Activated CD4-positive, alpha-beta memory T cell treated with anti-CD3 and anti-CD28 coated beads, Interleukin-2, amount 10 ng/mL, durations not matched to agents 7 days and 5 days (primary cell): ENCODE measurements at regions not wholly inside any gene's neighbourhood (a gene's known extent, or its start where the extent isn't known, plus 50 kb on each side); places are given as distances from the start of the nearest gene placed in this dataset.
"Not testable (repeated sequence)": the region's sequence is repeated elsewhere in the genome, so short reads cannot be mapped to it uniquely, and the experiment has no call there.

Source experiments
- CTCF ChIA-PET: fragments of 350-600 bp; sonication (Branson Sonifier 250); formaldehyde crosslinking; loops from one replicate; lab custom pipeline; 2021; ENCODE audit warnings: antibody characterized with exemption, inconsistent platforms; lab: Charles Lee
- POLR2A ChIA-PET: fragments of 350-600 bp; sonication (Branson Sonifier 250); formaldehyde crosslinking; loops from one replicate; lab custom pipeline; 2021; ENCODE audit warnings: antibody characterized with exemption; lab: Charles Lee
- DNase-seq: peaks from one replicate; pipeline ENCODE4 v3.0.0-alpha.2; 2020
- H3K27ac Mint-ChIP-seq: one replicate; pipeline ENCODE4 v1.8.0; 2021; ENCODE audit warnings: mild to moderate bottlenecking, mixed read lengths
- H3K27me3 Mint-ChIP-seq: one replicate; pipeline ENCODE4 v1.8.0; 2021; ENCODE audit warnings: mixed read lengths
- H3K36me3 Mint-ChIP-seq: one replicate; pipeline ENCODE4 v1.8.0; 2021; ENCODE audit warnings: low read depth, mixed read lengths
- H3K4me1 Mint-ChIP-seq: one replicate; pipeline ENCODE4 v1.8.0; 2021; ENCODE audit warnings: mixed read lengths
- H3K4me3 Mint-ChIP-seq: one replicate; pipeline ENCODE4 v1.8.0; 2021; ENCODE audit warnings: mild to moderate bottlenecking, mixed read lengths
- H3K9me3 Mint-ChIP-seq: one replicate; pipeline ENCODE4 v1.8.0; 2021; ENCODE audit warnings: mixed read lengths

DNA sequence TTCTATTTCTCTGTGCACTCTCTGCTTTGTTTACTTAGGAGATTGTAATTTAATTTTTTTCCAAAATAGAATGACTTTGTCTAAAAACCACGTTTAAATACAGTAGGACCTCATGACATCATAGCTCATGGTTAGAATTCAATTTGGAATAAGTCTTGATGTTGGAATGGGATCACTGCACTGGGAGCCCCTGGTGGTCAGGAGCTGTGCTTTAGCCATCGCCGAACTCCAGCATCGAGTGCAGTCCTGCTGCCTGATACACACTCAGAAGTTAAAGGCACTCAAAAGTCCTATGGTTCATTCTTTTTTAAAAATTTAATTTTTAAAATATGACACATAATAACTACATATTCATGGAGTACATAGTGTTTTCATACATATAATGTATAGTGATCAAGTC lies 75.1 kb downstream of the TEX35 start:
- Mint-ChIP-seq H3K36me3 (no peaks in the 10 kb centered on the region), H3K9me3 (no peaks in the 10 kb centered on the region), H3K4me3 (no peak overlapping the region), H3K27ac (no peak overlapping the region), H3K4me1 (no peaks in the 10 kb centered on the region), H3K27me3 (peaks cover 12% of the 10 kb centered on the region)
- DNase-seq, result no peak
- ChIA-PET CTCF (no interaction called here), POLR2A (no interaction called here)

DNA sequence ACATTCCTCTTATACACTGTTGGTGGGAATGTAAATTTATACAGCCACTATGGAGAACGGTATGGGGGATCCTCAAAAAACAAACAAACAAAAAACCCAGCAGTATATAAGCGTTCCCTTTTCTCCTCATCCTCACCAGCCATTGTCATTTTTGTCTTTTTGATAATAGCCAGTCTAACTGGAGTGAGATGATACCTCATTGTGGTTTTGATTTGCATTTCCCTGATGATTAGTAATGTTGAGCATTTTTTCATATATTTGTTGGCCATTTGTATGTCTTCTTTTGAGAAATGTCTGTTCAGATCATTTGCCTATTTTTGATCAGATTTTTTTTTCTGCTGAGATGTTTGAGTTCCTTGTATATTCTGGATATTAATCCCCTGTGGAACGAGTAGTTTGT lies 76.1 kb downstream of the TEX35 start:
- H3K36me3 Mint-ChIP-seq, H3K9me3 Mint-ChIP-seq, H3K27ac Mint-ChIP-seq, H3K4me3 Mint-ChIP-seq, DNase-seq, CTCF ChIA-PET, H3K4me1 Mint-ChIP-seq, POLR2A ChIA-PET: not testable (repeated sequence)
- H3K27me3 Mint-ChIP-seq, result peaks cover 12% of the 10 kb centered on the region

DNA sequence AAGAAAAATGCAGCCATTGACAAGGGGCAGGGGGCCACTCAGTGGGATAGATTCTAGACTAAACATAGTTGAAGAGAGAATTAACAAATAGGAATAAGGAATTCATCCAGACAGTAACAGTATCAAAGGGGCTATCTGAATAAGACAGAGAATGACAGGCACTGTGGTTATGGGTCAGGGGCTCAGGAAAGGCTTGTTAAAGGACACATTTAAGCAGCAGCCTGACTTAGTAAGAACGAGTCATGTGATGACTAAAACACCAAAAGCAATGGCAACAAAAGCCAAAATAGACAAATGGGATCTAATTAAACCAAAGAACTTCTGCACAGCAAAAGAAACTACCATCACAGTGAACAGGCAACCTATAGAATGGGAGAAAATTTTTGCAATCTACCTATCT lies 78.9 kb downstream of the TEX35 start:
- DNase-seq, H3K4me3 Mint-ChIP-seq, POLR2A ChIA-PET, H3K9me3 Mint-ChIP-seq, CTCF ChIA-PET, H3K36me3 Mint-ChIP-seq, H3K27ac Mint-ChIP-seq, H3K4me1 Mint-ChIP-seq: not testable (repeated sequence)
- H3K27me3 Mint-ChIP-seq, result peaks cover 12% of the 10 kb centered on the region

DNA sequence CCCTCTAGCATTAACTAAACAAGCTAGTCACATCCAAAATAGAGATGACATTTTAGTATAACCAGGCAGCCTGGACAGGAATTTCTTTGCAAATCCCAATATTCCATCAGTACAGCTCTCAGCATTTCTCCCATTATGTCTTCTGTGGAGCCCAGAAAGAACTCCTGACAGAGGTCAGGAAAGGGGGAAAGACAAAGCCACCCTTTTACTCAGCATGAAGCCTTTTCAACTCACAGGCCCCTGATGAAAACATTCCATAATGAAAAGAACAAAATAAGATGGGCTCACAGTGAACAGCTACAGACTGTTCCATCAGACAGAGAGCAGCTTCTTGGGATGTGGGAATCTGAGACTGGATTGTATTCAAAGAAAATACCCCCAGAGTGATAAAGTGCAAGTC lies 80.6 kb downstream of the TEX35 start:
- no peak overlapping the region for H3K27ac Mint-ChIP-seq
- ChIA-PET CTCF (no interaction called here), POLR2A (no interaction called here)
- no peak overlapping the region for H3K4me3 Mint-ChIP-seq
- H3K36me3 Mint-ChIP-seq, result no peaks in the 10 kb centered on the region
- no peaks in the 10 kb centered on the region for H3K4me1 Mint-ChIP-seq
- H3K27me3 Mint-ChIP-seq, result peaks cover 10% of the 10 kb centered on the region
- no peaks in the 10 kb centered on the region for H3K9me3 Mint-ChIP-seq
- no peak for DNase-seq

DNA sequence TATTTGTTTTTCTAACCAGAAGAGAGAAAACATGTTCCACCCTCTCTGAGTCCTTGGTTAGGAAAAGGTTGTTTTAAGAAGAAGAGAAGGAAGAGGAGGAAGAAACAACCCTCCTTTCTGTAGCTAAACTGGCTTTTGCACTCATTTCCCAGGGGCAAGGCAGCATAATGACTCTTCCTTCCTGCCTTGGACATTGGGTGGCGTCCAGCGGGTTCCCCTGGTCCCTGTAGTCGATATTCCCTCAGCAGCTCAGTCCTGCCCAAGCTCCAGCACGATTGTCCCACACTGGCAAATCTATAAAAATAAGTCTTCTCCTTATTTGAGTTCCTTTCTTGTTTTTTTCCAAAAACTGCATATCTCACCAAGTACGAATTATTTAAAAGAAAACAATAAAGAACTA lies 81.2 kb downstream of the TEX35 start:
- Mint-ChIP-seq H3K27me3 (peaks cover 7% of the 10 kb centered on the region), H3K4me3 (no peak overlapping the region), H3K9me3 (no peaks in the 10 kb centered on the region), H3K27ac (no peak overlapping the region), H3K4me1 (no peaks in the 10 kb centered on the region), H3K36me3 (no peaks in the 10 kb centered on the region)
- no peak for DNase-seq
- ChIA-PET POLR2A (no interaction called here), CTCF (no interaction called here)

DNA sequence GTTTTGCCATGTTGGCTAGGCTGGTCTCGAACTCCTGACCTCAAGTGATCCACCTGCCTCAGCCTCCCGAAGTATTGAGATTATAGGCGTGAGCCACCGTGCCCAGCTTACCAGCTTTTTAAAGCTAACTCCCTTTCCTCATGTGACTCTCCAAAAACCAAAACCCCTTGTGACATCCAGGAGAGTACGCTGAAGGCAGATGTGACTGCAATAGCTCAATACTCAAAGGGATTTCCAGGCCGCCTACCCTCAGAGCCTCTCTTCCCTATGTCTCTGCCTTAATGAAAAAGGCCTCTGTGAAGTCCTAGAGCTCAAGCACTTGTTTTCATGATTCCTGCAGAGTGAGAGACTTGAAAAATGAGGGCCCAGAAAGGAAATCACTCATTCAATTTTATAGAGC lies 82.6 kb downstream of the TEX35 start:
- Mint-ChIP-seq H3K4me3 (no peak overlapping the region), H3K4me1 (no peaks in the 10 kb centered on the region), H3K36me3 (no peaks in the 10 kb centered on the region), H3K27ac (no peak overlapping the region), H3K27me3 (peaks cover 2% of the 10 kb centered on the region), H3K9me3 (no peaks in the 10 kb centered on the region)
- DNase-seq, result no peak
- ChIA-PET POLR2A (no interaction called here), CTCF (no interaction called here)

DNA sequence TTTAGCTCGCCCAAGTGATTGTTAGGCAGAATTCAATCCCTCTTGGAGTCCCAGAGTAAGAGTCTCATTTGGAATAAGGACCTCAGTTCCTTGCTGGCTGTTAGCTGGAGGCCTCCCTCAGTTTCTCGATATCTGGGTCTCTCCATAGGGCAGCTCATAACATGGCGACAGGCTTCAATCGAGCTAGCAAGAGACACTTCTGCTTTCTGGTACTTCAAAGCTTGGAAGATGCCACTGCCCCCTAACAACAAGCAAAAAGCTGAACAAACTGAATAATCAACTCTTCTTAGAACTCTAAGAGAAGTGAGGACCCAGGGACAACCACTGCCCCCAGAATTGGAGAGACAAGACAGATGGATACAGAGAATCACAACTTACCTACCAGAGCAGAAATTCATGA lies 86.2 kb downstream of the TEX35 start:
- no peaks in the 10 kb centered on the region for H3K36me3 Mint-ChIP-seq
- no peaks in the 10 kb centered on the region for H3K4me1 Mint-ChIP-seq
- CTCF ChIA-PET, result no interaction called here
- H3K9me3 Mint-ChIP-seq, result no peaks in the 10 kb centered on the region
- no peak for DNase-seq
- no peaks in the 10 kb centered on the region for H3K27me3 Mint-ChIP-seq
- no peak overlapping the region for H3K4me3 Mint-ChIP-seq
- POLR2A ChIA-PET, result no interaction called here
- H3K27ac Mint-ChIP-seq, result no peak overlapping the region

DNA sequence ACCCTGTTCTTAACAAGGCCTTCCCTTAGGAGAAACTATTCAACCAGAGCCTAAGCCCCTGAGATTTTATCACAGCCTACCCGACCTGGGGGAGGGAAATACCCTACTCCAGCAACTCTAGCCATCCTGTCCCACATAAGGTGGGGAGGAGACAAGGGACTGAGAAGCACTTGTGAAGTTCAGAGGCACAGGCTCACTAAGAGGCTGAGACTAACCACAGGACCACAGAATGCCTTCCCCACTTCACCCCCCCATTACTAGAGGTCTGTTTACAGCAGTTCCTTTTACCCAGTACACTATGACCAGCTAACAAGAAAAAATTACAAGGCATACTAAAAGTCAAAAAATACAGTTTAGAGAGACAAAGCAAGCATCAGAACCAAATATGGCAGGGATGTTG lies 86.8 kb downstream of the TEX35 start:
- DNase-seq, result no peak
- no peaks in the 10 kb centered on the region for H3K36me3 Mint-ChIP-seq
- H3K27me3 Mint-ChIP-seq, result no peaks in the 10 kb centered on the region
- no peak overlapping the region for H3K27ac Mint-ChIP-seq
- H3K9me3 Mint-ChIP-seq, result no peaks in the 10 kb centered on the region
- CTCF ChIA-PET, result no interaction called here
- POLR2A ChIA-PET, result no interaction called here
- no peak overlapping the region for H3K4me3 Mint-ChIP-seq
- no peaks in the 10 kb centered on the region for H3K4me1 Mint-ChIP-seq

DNA sequence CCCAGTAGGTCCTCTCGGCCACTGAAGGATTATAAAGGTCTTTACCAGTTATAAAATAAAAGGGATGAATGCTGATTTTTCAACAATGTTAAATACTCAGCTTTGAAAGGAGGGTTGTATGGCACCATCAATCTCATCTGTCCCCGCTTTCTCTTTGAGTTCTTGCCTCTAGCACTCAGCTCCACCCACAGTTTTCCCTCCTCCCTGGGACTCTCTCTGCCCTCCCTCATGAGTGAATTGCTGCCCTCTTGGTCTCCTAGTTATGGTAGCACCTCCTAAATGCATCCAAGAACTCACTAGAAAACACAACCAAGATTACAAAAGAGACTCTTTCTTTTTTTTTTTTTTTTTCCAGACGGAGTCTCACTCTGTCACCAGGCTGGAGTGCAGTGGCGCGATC lies 91.0 kb downstream of the TEX35 start:
- Mint-ChIP-seq H3K27me3 (no peaks in the 10 kb centered on the region), H3K36me3 (no peaks in the 10 kb centered on the region), H3K9me3 (no peaks in the 10 kb centered on the region), H3K27ac (no peak overlapping the region), H3K4me1 (no peaks in the 10 kb centered on the region), H3K4me3 (no peak overlapping the region)
- no peak for DNase-seq
- ChIA-PET POLR2A (no interaction called here), CTCF (no interaction called here)

DNA sequence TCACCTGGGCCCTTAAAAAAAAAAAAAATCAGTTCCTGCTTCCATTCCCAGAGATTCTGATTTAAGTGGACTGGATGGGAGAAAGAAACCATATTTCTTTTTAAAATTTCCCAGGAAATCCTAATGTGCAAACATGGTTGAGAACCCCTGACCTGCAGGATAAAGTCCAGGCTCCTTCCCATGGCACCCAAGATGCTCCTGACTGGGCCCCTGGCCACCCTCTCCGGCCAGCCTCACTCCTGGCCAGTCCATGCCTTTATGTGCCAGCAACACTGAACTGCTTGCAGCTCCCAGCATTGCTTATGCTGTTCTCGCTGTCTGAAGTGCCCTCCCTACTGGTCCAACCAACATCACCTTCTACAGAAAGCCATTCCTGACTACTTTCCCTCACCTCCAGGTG lies 93.9 kb downstream of the TEX35 start:
- Mint-ChIP-seq H3K36me3 (no peaks in the 10 kb centered on the region), H3K27ac (no peak overlapping the region), H3K4me3 (no peak overlapping the region), H3K27me3 (no peaks in the 10 kb centered on the region), H3K4me1 (no peaks in the 10 kb centered on the region), H3K9me3 (no peaks in the 10 kb centered on the region)
- no peak for DNase-seq
- ChIA-PET POLR2A (no interaction called here), CTCF (no interaction called here)

DNA sequence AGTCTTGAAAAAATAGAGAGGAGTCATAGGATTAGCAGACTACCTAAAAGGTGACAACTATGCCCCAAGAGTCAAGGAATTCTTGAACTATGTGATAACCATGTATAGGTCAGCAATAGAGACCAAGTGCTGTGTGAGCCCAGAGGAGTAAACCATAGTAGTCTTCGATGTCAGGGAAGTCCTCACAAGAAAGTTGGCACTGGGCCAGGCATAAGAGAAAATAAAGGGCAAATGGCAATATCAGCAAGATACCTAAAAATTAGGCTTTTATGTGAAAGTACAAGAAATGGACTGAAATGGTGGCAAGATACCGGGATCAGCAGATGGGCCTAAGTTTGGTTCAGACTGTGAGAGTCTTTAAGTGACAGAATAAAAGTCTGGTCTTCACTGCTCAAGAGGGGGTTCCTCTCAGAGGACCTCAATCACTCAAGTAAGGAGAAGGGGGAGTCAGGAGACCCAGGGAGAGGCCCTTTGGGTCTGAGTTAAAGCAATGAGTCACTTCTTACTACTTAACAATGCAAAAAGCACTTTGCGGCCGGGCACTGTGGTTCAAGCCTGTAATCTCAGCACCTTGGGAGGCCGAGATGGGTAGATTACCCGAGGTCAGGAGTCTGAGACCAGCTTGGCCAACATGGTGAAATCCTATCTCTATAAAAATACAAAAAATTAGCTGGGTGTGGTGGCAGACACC lies 95.0 kb downstream of the TEX35 start:
- H3K27me3 Mint-ChIP-seq, result no peaks in the 10 kb centered on the region
- POLR2A ChIA-PET, result no interaction called here
- H3K36me3 Mint-ChIP-seq, result no peaks in the 10 kb centered on the region
- no peaks in the 10 kb centered on the region for H3K9me3 Mint-ChIP-seq
- CTCF ChIA-PET, result no interaction called here
- H3K4me3 Mint-ChIP-seq, result no peak overlapping the region
- no peak overlapping the region for H3K27ac Mint-ChIP-seq
- no peaks in the 10 kb centered on the region for H3K4me1 Mint-ChIP-seq
- DNase-seq, result no peak

DNA sequence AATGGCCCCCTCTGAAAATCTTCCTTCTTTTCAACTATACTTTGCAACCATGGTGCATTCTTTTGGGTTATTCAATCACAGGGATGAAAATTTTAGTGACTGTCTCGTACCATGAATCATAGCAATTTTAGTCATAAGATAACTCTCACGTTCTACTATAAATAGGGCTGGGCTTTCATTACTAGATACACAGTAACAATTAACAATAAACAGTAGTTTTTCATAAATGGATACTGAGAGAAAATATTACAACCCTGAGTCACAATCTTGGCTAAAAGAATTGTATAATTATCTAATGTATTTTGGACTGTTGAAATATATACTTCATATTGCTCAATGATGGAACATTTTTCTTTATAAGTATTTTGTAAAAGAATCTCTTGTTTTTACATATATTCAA lies 96.1 kb downstream of the TEX35 start:
- DNase-seq, result no peak
- H3K4me3 Mint-ChIP-seq, result no peak overlapping the region
- no peaks in the 10 kb centered on the region for H3K9me3 Mint-ChIP-seq
- H3K27me3 Mint-ChIP-seq, result peaks cover 1% of the 10 kb centered on the region
- CTCF ChIA-PET, result no interaction called here
- POLR2A ChIA-PET, result no interaction called here
- no peaks in the 10 kb centered on the region for H3K4me1 Mint-ChIP-seq
- H3K36me3 Mint-ChIP-seq, result no peaks in the 10 kb centered on the region
- no peak overlapping the region for H3K27ac Mint-ChIP-seq

DNA sequence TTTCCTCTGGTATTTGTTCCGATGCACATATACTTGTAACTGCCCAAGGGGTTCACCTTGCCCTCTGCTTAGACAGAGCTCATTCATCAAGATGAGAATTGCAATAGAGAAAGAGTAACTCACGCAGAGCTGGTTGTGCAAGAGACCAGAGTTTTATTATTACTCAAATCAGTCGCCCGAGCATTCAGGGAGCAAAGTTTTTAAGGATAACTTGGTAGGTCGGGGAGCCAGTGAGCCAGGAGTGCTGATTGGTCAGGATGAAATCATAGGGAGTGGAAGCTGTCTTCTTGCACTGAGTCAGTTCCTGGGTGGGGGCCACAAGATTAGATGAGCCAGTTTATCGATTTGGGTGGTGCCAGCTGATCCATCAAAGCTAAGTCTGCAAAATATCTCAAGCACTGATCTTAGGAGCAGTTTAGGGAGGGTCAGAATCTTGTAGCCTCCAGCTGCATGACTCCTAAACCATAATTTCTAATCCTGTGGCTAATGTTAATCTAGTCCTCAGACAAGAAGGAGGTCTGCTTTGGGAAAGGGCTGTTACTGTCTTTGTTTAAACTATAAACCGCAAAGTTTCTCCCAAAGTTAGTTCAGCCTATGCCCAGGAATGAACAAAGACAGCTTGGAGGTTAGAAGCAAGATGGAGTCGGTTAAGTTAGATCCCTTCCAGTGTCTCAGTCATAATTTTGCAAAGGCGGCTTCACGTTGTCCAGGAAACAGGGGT lies 97.9 kb downstream of the TEX35 start:
- CTCF ChIA-PET, H3K27ac Mint-ChIP-seq, H3K9me3 Mint-ChIP-seq, DNase-seq, H3K36me3 Mint-ChIP-seq, H3K27me3 Mint-ChIP-seq, H3K4me3 Mint-ChIP-seq, H3K4me1 Mint-ChIP-seq, POLR2A ChIA-PET: not testable (repeated sequence)

DNA sequence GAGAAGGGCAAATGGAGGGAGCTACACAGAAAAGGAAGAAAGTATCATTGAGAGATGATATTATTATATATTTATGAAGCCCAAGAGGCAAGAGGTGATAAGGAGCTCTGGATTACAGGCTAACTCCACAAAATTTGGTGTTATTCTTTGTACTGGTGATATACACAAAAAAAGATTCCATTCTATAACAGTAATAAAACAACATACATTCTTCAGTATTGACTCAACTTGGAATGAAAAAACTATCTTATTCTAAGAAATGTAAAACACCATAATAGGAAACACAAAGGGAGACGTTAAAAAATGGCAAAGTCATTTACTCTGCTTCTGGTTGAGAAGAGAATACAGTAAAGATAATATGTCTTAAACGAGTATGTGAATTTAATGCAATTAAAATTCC lies 99.4 kb downstream of the TEX35 start:
- POLR2A ChIA-PET, result no interaction called here
- no peak for DNase-seq
- Mint-ChIP-seq H3K4me1 (no peaks in the 10 kb centered on the region), H3K9me3 (no peaks in the 10 kb centered on the region), H3K36me3 (no peaks in the 10 kb centered on the region), H3K27me3 (peaks cover 1% of the 10 kb centered on the region), H3K4me3 (no peak overlapping the region), H3K27ac (no peak overlapping the region)
- CTCF ChIA-PET, result interaction anchor here (1.0 kb wide), 1 partner anchor 10 kb away, joined by 3 read pairs; no protein-coding TSS in a partner anchor
